ENCODE measurements at regions not wholly inside any gene's neighbourhood (a gene's known extent, or its start where the extent isn't known, plus 50 kb on each side); places are given as distances from the start of the nearest gene placed in this dataset.
A peak's percentile ranks its signal among the peaks of the same experiment; 100 is the strongest.

DNA sequence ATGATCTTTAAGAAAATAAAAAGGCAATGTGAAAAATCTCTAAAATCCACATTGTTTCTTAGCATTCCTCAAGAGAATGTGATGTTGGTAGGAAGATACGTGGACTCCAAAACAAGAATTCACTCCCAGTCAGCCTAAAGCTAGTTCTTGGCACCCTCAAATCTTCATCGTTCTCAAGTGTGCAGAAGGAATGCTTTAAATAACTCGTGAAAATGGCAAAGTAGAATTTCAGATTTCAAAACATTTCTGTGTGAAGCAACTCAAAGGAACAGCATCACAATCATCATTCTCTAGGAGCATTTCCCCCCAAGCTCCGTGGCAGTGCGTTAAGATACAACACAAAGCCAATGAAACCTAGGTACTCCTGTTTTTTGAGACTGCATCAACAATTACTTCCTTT is 185.1 kb upstream of the DMAC1 start:
- DNase-seq (ENCODE audit: low read depth, low spot score) = no peak

DNA sequence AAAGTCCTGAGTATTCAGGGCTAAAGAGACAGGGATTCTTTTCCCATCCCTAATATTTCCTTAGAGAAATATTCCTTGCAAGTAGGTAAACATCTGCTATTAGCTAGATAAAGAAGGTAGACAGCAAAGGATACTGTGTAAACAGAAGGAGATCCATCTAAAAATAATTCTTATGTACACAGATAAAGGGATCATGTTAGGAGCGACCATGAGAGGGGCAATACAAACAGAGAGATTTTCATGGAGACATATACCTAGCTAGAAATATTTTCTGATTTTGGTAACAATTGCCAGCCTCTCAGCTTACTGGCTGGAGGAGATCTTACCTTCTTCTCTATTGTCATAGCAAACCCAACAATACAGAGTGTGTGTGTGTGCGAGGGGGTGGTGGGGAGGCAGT is 184.6 kb upstream of the DMAC1 start:
- DNase-seq (ENCODE audit: low read depth, low spot score) = no peak

DNA sequence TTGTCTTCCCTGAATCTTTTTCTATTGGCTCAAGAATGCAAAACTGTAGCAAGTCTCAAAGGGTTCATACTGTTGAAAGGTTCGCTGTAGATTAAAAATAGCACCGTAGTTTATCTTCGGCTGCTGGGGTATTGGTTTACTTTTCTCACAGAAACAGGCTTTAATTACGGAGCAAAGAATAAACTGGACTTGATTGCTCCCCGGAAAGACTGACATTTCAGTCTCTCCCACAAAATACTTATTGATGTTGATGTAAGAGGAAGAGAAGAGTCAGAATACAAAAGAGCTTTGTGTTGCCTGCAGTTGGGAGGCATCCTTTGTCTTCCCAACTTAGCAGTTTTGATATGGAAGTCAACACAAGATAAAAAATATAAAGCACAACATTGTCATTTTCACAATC is 183.9 kb upstream of the DMAC1 start:
- no peak for DNase-seq (ENCODE audit: low read depth, low spot score)

DNA sequence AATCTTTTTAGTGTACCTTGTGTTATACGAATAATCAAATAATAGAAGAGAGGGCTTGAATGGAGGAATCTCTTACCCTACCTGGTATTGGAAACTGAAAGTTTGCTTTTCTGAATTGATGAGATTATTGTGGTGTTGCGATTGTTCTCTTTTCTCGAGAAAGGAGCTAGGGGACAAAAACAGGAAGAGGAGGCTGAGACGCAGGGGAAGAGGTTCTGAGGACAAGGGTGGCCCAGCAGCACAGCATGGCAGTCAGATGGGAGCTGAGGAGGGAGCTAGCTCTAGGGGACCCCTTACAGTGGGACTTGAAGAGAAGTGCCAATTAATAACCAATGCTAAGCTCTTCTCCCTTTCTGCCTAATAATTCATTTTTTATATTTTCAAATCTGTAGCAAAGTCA is 183.3 kb upstream of the DMAC1 start:
- no peak for DNase-seq (ENCODE audit: low read depth, low spot score)

DNA sequence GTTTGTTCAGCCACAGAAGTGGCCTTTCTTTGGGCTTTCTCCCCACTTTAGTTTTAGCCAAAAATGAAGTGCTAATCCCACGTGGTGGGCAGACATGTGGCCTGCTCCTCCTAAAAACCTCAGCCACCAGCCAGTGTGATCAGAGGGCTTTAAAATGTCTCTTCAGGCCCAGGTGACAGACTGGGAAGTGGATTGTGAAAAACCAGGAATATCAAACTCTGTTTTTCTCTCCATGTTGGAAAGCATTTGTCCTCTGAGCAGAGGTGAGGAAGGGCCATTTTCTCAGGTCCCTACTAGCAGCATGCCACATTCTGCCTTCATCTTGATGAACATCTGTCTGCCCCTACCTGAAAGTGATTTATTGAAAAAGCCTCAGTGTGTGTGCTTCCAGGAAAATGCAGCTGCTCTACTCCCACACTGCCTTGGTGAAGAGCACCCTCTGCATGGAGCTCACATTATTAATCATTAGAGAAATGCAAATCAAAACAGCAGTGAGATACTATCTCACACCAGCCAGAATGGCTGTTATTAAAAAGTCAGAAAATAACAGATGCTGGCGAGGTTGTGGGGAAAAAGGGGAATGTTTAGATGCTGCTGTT is 181.2 kb upstream of the DMAC1 start:
- DNase-seq (ENCODE audit: low read depth, low spot score) = no peak

DNA sequence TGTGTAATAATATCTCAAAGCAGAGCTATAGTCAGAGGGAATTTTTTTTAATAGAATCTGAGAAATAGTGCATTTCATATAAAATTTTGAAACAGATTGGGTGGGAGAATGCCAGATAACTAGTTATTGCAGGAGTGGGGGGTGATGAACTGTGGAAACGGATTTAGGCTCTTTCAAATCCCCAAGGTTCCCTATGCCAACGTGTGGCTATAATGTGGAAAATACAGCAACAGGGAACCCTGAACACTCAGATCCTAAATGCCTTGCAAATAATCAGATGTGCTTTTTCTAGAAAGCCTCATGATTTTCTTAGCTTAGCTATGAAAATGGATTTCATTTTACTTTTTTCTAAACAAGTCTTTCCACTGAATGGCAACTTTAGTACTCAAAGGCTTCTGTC is 180.5 kb upstream of the DMAC1 start:
- no peak for DNase-seq (ENCODE audit: low read depth, low spot score)

DNA sequence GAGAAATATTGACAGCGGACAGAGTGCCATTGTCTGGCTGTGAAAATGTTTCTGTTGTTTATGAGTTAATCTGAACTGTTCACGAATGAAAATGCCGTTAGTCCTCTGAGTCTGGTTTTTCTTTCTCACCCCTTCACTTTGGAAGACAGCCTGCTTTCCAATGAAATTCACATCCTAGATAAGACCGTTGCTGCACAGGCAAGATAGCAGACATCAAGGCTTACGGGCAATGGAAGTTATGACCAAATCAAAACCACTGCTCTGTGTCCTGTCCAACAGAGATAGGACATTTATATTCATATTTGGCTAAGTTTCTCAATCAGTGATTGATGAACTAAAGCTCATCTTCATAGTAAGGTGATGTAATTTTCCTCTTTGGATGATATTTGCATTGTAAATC is 180.0 kb upstream of the DMAC1 start:
- no peak for DNase-seq (ENCODE audit: low read depth, low spot score)

DNA sequence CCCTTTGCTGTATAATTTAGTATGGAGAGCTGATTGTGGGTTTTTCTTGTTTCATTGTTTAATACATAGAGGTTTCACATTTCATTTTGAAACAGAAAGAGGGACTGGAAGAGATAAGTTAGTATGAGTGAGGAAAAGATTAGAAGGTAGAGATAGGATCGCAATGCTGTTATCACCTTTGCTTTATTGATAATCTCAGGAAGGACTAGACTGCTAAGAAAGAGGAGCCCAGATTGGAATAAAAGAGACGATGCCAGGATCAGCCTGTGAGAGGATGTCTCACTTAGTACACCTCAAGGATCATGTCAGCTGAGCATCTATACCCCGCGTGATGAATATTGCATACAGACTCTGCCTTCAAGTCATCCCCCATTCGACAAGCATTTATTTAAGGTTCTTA is 178.0 kb upstream of the DMAC1 start:
- DNase-seq (ENCODE audit: low read depth, low spot score) = no peak

DNA sequence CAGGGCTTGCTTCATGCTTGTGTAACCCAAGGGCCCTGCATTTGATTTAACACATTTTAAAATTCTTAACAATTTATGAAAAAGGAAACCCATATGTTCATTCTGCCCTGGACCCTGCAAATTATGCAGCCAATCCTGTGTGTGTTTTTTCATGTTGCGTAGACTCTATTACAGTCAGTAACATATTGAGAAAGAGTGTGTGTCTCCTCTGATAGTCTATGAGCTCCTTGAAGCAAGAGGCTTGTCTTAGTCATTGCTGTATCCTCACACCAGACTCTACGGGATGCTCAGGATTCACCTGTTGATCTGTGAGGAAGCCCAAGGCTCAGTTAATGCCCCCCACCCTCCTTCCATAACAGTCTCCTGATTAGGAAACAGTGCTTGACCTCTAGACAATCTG is 177.3 kb upstream of the DMAC1 start:
- DNase-seq (ENCODE audit: low read depth, low spot score) = no peak

DNA sequence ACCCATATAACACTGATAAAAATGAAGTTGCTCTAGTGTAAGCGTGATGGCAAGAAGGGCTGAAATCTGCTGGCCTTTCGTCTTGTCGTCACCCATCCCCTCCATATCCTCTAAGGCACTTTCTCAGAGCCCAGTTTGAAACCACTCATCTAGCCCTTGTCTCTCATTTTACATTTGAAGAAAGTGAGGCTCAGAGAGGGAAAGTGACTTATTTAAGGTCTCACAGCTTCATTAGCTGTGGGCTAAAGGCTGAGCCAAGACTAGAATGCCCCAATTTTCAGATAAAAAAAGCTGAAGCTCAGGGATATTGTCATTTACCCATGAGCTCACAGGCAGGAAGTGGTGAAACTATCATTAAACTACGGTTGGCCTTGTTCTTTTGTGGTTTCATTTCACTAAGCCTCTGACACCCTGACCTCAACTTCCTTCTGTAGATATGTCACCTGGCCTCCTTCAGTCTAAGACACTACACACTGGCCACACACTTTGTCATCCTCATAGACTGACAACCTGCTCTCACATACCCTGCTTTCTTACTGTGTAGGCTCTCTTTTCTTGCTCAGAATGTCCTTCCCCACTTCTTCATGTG is 176.7 kb upstream of the DMAC1 start:
- DNase-seq (ENCODE audit: low read depth, low spot score) = no peak

DNA sequence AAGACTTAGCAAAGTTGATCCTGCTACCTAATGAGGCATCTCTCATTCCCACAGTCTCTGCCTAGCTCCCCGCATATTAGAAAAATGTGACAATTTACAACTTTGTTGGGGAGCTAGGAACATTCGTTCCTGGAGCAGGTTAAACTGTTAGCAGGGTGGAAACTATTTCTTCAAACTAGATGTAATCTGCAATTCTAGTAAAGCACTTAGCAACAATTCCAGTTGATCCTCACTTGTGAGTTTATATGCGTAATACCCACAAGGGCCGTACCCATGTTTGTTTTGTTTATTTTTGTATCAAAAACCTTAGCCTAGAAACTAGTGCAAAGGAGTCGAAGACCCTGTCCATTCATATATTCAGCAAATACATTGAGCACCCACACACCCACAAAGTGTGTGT is 175.8 kb upstream of the DMAC1 start:
- no peak for DNase-seq (ENCODE audit: low read depth, low spot score)

DNA sequence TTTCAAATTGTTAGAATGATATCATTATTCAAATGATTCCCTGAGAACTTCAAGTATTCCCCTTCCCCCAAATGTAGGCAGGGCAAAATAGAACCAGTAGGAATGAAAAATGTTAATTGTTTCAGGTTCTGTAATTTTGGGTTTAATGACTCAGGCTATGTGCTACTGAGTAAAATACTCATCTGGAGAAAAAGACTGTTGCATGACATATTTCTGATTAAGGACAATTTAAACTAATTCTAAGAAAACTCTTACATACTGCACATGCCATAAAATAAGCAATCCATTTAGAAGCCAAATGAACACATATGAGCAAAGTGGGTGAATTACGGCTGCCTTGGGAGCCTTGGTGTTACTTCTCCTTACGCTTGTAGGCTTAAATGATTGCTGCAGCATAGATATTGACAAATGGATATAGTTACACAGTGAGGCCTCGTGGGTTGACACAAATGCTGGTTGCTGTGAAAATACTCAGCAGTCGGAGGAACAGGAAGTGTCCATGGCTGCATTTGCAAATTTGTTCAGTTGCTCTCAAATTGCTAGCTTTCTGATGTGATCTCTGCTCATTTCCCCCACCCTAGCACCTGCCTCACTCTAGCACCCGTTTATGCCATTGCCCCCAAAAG is 174.9 kb upstream of the DMAC1 start:
- no peak for DNase-seq (ENCODE audit: low read depth, low spot score)

DNA sequence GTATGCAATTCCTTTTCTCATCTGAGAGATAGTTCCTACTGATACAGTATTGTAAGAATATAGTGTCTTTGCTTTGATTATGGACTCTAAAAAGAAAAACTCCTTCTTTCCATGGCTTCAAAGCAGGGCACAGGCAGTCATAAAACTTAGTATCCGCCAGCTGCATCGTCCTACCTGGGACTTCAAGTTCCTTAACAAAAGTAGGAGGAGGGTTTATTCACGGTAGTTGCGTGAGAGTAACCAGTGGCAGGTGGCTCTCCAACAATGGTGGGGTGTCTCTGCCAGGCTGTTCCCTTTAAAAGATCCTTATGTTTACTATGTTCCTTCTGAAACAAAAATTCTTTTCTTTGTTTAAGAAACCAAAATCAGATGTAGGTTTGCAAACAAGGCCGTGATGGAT is 173.5 kb upstream of the DMAC1 start:
- no peak for DNase-seq (ENCODE audit: low read depth, low spot score)

DNA sequence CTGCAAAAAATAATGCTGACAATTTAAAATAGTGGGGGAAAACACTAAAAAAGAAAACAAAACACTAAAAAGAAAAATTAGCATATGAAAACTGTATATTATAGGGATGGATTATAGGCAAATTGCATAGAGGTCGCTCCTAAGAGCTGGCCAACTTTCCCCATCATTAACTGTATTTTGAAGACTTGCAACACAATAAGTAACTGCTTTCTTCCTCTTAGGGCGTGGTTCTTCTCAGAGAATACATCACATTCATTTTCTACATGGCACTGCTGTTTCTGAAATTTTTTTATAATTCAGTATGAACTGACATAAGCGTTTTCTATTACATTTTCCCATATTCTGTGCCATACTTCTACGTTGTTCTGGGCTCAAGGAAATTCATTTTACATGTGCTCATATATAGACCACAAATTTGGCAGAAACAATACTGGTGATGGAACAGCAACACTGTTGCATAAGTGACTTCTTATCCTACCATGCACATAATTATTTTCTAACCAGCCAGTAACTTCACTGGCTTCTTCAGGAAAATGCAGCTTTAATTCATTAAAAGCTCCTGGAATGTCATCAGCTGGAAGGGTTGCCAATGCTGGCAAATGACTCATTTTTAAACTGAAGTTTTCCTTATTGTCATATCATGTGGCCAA is 171.2 kb upstream of the DMAC1 start:
- no peak for DNase-seq (ENCODE audit: low read depth, low spot score)

DNA sequence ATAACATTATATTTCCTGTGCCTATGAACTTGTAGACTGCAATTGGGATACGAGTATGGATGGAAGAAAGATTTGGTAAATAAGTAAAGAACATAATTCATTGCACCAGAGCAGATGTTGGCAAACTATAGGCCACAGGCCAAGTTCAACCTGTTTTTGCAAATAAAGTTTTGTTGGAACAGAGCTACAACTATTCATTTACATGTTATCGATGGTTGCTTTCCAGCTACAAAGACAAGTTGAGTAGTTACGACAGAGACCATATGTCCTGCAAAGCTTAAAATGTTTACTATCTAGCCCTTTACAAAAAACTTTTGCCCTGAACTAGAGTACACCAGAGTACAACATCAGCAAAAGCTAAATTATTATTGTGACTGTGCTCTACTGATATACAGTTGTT is 169.1 kb upstream of the DMAC1 start:
- no peak for DNase-seq (ENCODE audit: low read depth, low spot score)

DNA sequence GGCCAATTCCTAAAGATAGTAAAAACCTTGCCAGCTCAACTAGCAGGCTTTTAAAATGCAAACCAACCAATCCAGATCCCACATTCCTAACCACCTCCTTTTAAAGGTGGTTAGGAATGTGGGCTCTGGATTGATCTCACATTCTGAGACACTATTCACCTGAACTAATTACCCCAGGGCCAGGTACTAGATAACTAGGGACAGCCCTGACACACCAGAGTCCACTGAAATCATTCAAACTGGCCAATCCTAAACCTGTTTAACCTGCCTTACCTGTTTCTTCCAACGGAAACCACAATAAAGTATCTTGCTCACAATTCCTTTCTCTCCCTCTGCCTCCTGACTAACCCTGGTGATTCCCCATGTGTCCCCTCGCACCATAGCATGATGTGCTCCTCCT is 168.3 kb upstream of the DMAC1 start:
- DNase-seq (ENCODE audit: low read depth, low spot score) = peak; percentile 79

DNA sequence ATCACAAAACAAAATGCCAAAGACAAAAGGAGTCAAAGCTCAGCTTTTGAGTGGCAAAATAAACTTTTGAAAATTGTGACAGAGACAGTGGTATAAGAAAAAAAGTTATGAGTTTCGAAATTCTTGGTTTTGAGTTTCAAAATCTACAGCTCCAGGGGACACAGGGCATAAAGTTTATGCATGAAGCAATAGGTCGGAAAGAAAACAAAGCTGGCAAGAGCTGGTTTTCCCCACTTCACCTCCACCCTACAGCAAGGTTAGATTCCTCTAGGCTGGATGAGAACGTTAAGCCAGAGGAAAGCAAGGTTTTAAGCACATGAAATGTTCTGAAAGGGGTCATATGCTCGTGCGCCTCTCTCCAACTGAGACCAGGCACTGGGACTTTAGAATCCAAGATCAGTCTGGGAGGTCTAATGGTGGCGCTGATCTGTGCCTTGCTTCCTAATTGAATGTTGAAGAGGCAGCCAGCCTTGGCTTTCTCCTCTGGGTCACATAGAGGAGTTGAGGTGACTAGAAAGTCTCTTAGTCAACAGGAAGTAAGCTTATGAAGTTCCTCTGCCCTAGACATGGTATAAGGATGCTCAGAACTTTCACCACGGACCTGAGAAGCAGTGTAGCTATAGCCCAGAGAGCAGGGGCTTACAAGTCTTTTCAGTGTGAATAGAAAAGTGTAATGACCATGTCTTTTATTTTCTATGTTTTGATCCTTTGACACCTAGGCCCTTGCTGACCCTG is 167.7 kb upstream of the DMAC1 start:
- DNase-seq (ENCODE audit: low read depth, low spot score) = no peak

DNA sequence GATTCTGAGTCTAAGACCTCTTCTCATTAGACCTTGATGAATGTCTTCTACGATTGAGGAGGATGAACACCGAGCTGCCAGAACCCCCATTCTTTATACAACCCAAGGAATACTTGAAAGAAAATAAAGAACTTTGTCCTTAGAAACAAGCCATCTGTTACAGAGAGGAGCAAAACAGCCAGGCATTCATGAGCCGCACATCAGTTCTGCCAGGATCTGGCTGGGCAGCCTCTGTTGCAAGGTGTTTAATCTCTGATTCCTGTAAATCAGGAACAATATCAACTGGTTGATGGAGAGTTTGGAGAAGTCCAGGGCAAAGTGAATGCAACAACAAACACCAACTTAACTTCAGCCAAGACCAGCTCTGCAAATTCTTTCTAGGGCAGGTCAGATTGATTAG is 165.5 kb upstream of the DMAC1 start:
- no peak for DNase-seq (ENCODE audit: low read depth, low spot score)

DNA sequence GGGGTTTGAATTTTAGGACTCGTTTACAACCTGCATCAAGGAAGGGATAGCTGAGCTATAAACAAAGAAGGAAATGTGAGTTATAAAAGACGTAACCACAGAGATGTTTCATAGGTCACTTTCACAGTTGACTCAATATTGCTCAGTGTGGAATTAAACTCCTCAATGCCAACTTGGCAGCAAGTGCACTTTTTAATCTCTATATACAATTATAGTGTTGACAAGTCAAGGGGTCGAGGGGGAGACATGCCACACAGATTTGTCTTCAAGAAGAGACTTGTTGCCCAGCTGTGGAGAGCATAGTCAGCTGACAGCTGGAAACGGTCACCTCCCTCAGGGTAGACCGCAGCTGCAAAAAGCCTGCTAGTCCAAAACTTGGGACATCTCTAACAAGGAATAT is 163.4 kb upstream of the DMAC1 start:
- DNase-seq (ENCODE audit: low read depth, low spot score) = no peak

DNA sequence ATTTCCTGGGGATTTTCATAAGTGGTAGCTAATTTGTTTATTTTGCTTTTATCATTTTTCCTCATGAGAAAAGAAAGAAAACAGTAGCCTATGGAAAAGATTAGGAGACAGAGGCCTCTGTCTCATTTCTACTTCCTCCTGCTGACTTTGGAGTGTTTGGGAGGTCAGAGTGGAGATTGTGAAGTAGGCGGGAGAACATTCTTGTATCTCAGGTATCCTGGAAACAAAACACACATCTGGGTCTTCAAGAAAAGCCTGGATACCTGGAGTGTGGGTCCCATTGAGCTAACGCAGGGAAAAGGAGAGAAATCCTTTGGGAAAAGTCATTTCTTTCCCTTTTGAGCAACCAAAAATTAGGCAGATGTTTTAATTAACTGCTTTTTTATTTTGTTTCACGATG is 161.5 kb upstream of the DMAC1 start:
- DNase-seq (ENCODE audit: low read depth, low spot score) = no peak

DNA sequence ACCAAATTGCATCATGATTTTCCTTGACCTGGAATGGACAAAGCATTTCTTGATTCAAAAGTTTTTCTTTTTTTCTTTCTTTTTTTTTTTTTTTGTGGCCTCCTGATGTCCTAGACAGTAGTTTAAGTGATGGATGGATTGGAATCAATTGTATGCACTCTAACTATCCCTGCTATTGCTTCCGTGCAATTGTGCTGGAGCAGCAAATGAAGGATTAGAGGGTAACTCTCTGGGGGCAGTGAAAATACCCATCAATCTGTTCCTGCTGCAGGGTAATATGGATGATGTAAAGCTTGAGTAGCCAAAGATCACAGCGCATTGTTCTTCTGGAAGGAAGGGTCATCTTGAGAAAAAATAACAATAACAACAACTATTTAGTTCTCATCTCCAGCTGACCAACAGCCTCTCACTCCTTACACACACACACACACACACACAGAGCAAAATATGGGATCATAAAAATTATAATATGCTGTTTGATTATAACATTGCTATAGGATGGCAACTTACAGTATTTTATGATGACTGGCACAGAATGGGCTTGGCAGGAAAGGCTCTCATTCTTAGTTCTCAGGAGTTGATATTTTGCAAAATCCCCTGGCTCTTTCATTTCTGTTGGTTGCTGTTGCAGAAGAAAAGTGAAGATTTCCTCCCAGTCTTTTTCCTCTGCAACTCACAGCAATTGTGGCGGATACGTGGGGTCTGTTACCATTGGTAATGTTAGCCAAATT is 160.9 kb upstream of the DMAC1 start:
- DNase-seq (ENCODE audit: low read depth, low spot score) = no peak

DNA sequence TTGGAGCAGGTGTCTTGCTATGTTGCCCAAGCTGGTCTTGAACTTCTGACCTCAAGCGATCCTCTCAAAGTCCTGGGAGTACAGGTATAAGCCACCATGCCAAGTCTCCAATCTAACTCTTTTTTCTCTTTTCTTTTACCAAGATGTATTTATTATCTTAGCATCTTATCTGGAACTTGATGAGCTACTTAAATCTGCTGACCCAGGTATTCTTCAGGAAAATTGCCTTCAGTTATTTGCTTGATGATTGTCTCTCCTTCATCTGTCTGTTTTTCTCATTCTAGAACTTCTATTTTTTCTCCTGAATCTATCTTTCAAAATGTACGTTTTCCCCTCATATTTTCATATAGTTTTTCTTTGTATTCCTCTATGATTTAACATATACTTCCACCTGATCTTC is 158.2 kb upstream of the DMAC1 start:
- DNase-seq (ENCODE audit: low read depth, low spot score) = no peak
